Sigmoid colon (tissue), 6 donors: ENCODE measurements at regions not wholly inside any gene's neighbourhood (a gene's known extent, or its start where the extent isn't known, plus 50 kb on each side); places are given as distances from the start of the nearest gene placed in this dataset.
"Not testable (repeated sequence)": the region's sequence is repeated elsewhere in the genome, so short reads cannot be mapped to it uniquely, and the experiment has no call there.

ENCODE experiments used
- DNase-seq: peaks from one replicate; pipeline ENCODE4 v3.0.0-alpha.2; 2019
- H3K27ac ChIP-seq, 4 donors: fragments of 200-600 bp; sonication (generic); one replicate each; pipeline ENCODE4 v1.5.1; 2016 to 2019; ENCODE audit warnings: mild to moderate bottlenecking in 1 of 4
- H3K27me3 ChIP-seq, 3 donors: fragments of 200-600 bp; sonication (generic); one replicate each; pipeline ENCODE4 v1.5.1; 2019; ENCODE audit warnings: mild to moderate bottlenecking in 1 of 3
- H3K36me3 ChIP-seq, 4 donors: fragments of 200-600 bp; sonication (generic); one replicate each; pipeline ENCODE4 v1.5.1; 2016 to 2019
- H3K4me1 ChIP-seq, 4 donors: fragments of 200-600 bp; sonication (generic); one replicate each; pipeline ENCODE4 v1.5.1; 2017 to 2019
- H3K4me3 ChIP-seq, 4 donors: fragments of 200-600 bp; sonication (generic); one replicate each; pipeline ENCODE4 v1.5.1; 2017 to 2019; ENCODE audit warnings: mild to moderate bottlenecking in 2 of 4, moderate library complexity in 1 of 4
- H3K9me3 ChIP-seq, 4 donors: fragments of 200-600 bp in 3 of 4; sonication (generic) in 3 of 4; one replicate each; pipeline versions ENCODE4 v1.5.1 to v1.6.1; 2013 to 2019
- CTCF ChIP-seq, 4 experiments: fragments of 450-650 bp in 3 of 4; fragments of 200-600 bp in 1 of 4; IDR thresholded peaks; one replicate each; pipeline ENCODE4 v1.5.1; 2016 to 2019; ENCODE audit warnings: antibody characterized with exemption in 4 of 4, mild to moderate bottlenecking in 3 of 4, moderate library complexity in 2 of 4
- EP300 ChIP-seq, 4 donors: sonication (generic); formaldehyde crosslinking; IDR thresholded peaks; one replicate each; pipeline ENCODE4 v1.6.1; 2017; ENCODE audit warnings: antibody characterized with exemption in 4 of 4
- POLR2A ChIP-seq, 2 donors: fragments of 450-650 bp; IDR thresholded peaks; one replicate each; pipeline ENCODE4 v1.6.1; 2016; ENCODE audit warnings: antibody characterized with exemption in 2 of 2, mild to moderate bottlenecking in 2 of 2, moderate library complexity in 2 of 2
- POLR2AphosphoS5 ChIP-seq, 4 donors: sonication (generic); formaldehyde crosslinking; IDR thresholded peaks; one replicate each; pipeline ENCODE4 v1.6.1; 2017; ENCODE audit warnings: antibody characterized with exemption in 4 of 4
- WGBS, 2 donors: extraction: QIAGEN DNeasy Blood & Tissue Kit; methylation state at CpG; one replicate each; pipeline ENCODE4 v1.1.7; 2013; 5-methylcytosine and 5-hydroxymethylcytosine counted together
- intact Hi-C: fragments of 100-400 bp; cut with DNase I; formaldehyde crosslinking; loops from one replicate; pipeline ENCODE4 v1.15.1; 2023
- donor health status: healthy with polysubstance abuse.
- donor health status: healthy.

GRCh38 chr15:22237891-22238275 lies 157.6 kb downstream of the OR4M2 start:
- H3K9me3 ChIP-seq = peaks cover 0 to 12% (median 0%) of the 10 kb centered on the region in 4 donors
- no peak for DNase-seq
- no peak overlapping the region for H3K27ac ChIP-seq
- intact Hi-C loops = no loop called here
- no peaks in the 10 kb centered on the region for H3K4me1 ChIP-seq
- H3K27me3 ChIP-seq = no peaks in the 10 kb centered on the region
- WGBS, 2 donors = 66 to 77% methylated on average over 9 of the region's 9 CpGs
- TF ChIP-seq POLR2A (IDR thresholded peaks at IDR 0.05) (no peak), POLR2AphosphoS5 (IDR thresholded peaks at IDR 0.05) (no peak), EP300 (IDR thresholded peaks at IDR 0.05) (no peak), CTCF (IDR thresholded peaks at IDR 0.05) (no peak)
- H3K4me3 ChIP-seq = no peak overlapping the region
- no peaks in the 10 kb centered on the region for H3K36me3 ChIP-seq

- H3K4me1 ChIP-seq, DNase-seq, H3K27me3 ChIP-seq, H3K4me3 ChIP-seq, H3K36me3 ChIP-seq, intact Hi-C loops, H3K27ac ChIP-seq: not testable (repeated sequence)
- peaks cover 0 to 10% (median 0%) of the 10 kb centered on the region in 4 donors for H3K9me3 ChIP-seq
- WGBS, 2 donors = 82 to 86% methylated on average over 20 of the region's 20 CpGs
Measured at GRCh38 chr15:22238276-22238958, 158.1 kb downstream of the OR4M2 start.

- H3K4me1 ChIP-seq, H3K36me3 ChIP-seq, H3K9me3 ChIP-seq, H3K27ac ChIP-seq, DNase-seq, H3K27me3 ChIP-seq, intact Hi-C loops, H3K4me3 ChIP-seq: not testable (repeated sequence)
- WGBS, 2 donors = 84% methylated on average over 20 to 21 of the region's 22 CpGs
Measured at GRCh38 chr15:22238959-22239805, 158.9 kb downstream of the OR4M2 start.

GRCh38 chr15:22239806-22240180 lies 159.5 kb downstream of the OR4M2 start:
- WGBS, 2 donors = 62 to 69% methylated on average over 3 of the region's 3 CpGs
- Histone ChIP-seq H3K36me3 (no peaks in the 10 kb centered on the region), H3K4me1 (no peaks in the 10 kb centered on the region), H3K9me3 (peaks cover 0 to 6% (median 0%) of the 10 kb centered on the region in 4 donors), H3K4me3 (no peak overlapping the region), H3K27ac (no peak overlapping the region), H3K27me3 (no peaks in the 10 kb centered on the region)
- no peak for DNase-seq
- no peak for TF ChIP-seq CTCF (IDR thresholded peaks at IDR 0.05)
- no peak for TF ChIP-seq EP300 (IDR thresholded peaks at IDR 0.05)
- no peak for TF ChIP-seq POLR2AphosphoS5 (IDR thresholded peaks at IDR 0.05)
- TF ChIP-seq POLR2A (IDR thresholded peaks at IDR 0.05) = no peak
- intact Hi-C loops = no loop called here

GRCh38 chr15:22240403-22240802 lies 160.1 kb downstream of the OR4M2 start:
- WGBS, 2 donors = 90 to 97% methylated on average over 8 of the region's 8 CpGs
- H3K4me3 ChIP-seq = no peak overlapping the region
- intact Hi-C loops = no loop called here
- H3K36me3 ChIP-seq = no peaks in the 10 kb centered on the region
- no peaks in the 10 kb centered on the region for H3K4me1 ChIP-seq
- no peak for DNase-seq
- no peak for TF ChIP-seq POLR2AphosphoS5 (IDR thresholded peaks at IDR 0.05)
- no peak for TF ChIP-seq CTCF (IDR thresholded peaks at IDR 0.05)
- TF ChIP-seq POLR2A (IDR thresholded peaks at IDR 0.05) = no peak
- no peak for TF ChIP-seq EP300 (IDR thresholded peaks at IDR 0.05)
- H3K9me3 ChIP-seq = peaks cover 0 to 6% (median 0%) of the 10 kb centered on the region in 4 donors
- no peaks in the 10 kb centered on the region for H3K27me3 ChIP-seq
- no peak overlapping the region for H3K27ac ChIP-seq
